ENCODE measurements at regions not wholly inside any gene's neighbourhood (a gene's known extent, or its start where the extent isn't known, plus 50 kb on each side); places are given as distances from the start of the nearest gene placed in this dataset.
"Not testable (repeated sequence)": the region's sequence is repeated elsewhere in the genome, so short reads cannot be mapped to it uniquely, and the experiment has no call there.

- DNase-seq, result no peak
Measured at GRCh38 chr5:135279328-135279727, 119.7 kb downstream of the MACROH2A1 start.

DNA sequence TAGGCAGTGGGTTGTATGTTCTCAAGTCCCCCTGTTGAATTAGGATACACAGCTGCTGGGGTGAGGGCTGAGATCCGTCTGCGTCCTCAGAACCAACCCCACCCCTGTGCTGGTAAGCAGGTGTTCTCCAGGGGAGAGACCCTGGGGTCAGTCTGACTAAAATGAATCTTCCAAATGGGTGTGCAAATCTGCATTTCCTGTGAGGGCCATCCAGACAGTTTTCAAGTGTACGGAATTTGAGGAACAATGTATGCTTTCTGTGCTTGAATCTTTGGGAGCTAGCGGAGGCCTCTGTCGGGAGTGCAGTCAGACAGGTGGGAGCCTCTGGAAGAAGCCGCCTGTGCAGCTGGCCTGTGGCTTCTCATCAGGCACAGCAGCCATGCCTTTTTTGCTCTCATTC is 122.9 kb downstream of the MACROH2A1 start:
- no peak for DNase-seq

GRCh38 chr5:135273212-135273611 is 125.8 kb downstream of the MACROH2A1 start:
- DNase-seq, result no peak

- no peak for DNase-seq
Measured at GRCh38 chr5:135272311-135272805, 126.7 kb downstream of the MACROH2A1 start.

DNA sequence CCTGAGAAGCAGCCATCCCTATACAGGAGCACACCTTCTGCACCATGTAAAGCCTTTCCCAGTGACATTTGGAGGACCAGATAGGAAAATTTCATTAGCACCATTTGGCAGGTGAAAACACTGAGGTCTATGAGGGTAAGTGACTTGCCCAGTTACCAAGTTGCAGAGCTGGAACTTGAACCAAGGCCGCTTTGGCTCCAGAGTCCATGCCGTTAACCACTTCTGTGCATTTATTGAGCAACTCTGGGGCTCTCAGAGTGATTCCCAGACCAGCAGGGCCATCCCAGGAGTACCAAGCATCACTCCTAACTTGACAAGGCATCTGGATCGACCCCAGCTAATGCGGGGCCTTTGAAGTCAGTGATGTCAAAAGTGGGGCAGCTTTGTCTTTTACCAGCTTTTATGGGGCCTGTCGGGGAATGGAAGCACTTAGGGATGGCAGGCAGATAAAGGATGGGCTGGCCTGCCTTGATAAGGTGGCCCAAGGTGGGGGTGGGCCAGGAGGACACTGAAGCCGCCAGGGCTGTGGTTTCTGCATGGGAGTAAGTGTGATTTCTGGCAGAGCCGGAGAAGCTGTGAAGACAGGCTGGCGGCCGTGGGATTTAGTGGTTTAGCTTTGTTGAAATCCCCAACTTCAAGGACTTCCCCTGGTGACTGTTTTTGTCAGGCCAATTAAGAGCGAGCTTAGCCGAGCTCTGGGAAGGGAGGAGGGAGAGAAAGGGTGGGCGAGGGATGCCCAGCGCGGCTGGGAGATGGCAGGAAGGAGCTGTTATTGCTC is 127.3 kb downstream of the MACROH2A1 start:
- DNase-seq, result no peak

GRCh38 chr5:135269931-135270421 is 129.1 kb downstream of the MACROH2A1 start:
- no peak for DNase-seq

DNA sequence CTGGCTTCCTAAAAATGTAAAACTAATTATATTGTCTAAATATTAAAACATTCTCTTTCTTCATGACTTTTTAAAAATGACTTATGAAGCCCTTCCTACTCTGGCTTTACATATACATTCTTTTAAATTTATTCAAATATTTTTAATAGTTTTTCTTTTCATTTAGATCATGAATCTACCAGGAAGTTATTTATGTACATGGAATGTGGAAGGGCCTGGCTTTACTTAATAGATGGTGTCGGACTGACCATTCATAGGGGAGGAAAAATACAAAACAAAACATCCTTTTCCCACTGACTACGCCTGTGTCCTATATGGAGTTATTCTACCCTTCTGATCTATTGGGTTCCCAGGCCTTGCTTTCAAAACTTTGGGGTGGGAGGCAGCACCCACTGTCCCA is 129.8 kb downstream of the MACROH2A1 start:
- DNase-seq, result no peak

- DNase-seq, result no peak
Measured at GRCh38 chr5:135266975-135267374, 132.1 kb downstream of the MACROH2A1 start.

- no peak for DNase-seq
Measured at GRCh38 chr5:135266303-135266635, 132.8 kb downstream of the MACROH2A1 start.

DNA sequence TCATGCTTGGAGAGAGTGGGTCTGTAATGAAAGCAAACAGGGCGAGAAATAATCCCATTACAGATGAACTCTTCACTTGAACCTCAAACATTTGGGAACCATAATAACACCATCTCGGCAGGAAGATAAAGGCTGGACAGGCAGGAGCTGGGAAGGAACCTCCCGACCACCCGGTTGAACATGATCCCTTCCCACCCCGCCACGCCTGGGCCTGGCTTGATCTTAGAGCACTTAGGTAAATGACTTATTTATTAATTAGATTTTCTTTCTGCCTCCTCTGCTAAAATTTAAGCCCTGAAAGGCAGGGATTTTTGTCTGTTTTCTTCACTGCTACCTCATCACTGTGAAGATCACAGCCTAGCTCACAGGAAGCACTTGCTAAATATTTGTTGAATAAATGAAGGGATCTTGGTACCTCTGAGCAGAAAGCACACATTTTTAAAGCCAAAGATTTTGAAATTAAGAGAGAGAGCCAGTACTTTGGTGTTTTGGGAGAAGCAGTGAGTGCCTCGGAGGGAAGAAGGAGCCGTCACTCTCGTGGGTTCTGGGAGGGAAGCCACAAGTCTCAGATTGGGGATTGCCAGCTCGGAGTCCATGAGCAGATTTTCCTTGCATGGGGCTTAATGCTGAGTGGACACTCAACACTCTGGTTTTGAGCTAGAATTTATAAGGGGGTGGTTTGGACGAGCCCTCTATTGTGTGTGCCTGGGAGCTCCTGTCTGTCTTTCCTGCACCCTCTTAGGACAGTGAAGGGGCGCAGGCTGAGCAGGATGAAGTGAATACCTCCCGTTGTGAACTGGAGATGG is 133.3 kb downstream of the MACROH2A1 start:
- DNase-seq, result no peak

DNA sequence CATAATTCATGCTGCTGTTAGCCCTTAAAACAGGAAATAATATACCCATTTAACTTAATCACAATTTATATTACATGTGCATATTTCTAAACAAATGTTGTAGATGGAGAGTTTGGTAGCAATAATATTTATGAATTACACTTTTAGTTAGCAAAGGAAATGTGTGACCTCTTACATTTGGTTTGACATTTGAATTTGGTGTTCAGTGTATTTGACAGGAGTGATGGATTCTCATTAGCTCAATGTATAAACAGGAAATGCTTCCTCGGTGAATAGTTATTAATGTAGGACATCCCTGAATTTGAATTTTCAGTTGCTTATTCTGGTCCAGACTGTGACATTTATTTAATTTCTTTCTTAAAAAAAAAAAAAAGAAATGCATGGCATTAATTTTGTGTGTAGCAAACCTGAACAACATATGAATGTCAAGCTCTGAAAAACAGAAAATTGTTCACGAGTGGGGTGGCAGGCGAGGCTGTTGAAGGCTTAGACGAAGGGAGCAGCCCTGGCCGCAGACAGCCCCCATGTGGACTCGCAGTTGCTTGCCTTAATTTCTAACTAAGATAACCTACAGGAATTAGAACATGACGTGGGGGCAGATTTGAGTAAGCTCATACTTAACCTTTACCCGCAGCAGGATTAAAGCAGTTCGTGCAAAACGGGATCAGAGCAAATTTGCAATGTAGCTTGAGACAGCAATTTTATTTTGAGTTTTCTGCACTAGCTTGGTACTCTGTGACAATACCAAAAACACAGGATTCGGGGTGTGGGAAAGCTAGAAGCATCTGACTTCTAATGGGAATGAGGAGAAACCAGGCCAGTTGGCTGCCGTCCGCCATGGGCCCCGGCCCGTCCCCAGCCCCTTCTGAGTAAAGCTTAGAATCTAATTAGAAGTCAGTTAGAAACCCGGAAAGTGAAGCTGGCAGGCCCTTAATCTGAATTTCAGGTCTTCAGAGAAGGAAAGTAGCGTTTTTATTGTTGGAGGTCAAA is 134.3 kb downstream of the MACROH2A1 start:
- DNase-seq, result no peak

- no peak for DNase-seq
Measured at GRCh38 chr5:135263022-135263668, 135.9 kb downstream of the MACROH2A1 start.

GRCh38 chr5:135262364-135262763 is 136.7 kb downstream of the MACROH2A1 start:
- DNase-seq, result no peak

- not testable (repeated sequence) for DNase-seq
Measured at GRCh38 chr5:135260108-135260507, 138.9 kb downstream of the MACROH2A1 start.

DNA sequence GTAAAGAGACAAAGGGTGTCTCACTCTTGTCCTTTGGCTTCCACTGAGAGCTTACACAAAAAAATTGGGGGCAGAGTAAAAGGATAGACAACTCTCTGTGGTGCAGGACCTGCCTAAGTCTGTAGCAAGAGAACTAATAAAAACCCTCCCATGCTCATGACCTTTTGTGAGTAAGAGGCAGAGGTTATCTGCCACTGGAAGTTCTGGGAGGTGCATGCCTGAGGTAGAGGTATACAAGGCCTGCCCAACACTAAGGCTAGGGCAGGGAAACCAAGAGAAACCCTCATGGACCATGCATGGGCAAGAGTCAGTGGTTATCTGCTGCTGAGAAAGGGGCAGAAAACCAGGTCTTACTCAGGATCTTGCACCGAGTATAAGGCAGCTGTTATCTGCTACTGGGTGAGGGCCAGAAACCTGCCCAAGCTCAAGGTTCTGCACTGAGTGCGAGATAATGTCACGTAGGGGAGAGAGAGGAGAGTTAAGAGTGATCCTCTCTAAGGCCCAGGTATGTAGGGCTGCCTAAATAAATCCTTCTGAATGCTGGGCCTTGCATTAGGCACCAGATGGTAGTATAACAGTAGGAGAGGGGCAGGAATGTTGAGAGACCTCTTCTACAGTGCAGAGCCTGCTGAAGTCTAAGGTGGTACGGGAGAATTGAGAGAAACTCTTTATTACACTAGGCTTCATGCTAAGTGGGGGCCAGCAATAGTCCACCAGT is 143.4 kb downstream of the MACROH2A1 start:
- DNase-seq, result no peak

DNA sequence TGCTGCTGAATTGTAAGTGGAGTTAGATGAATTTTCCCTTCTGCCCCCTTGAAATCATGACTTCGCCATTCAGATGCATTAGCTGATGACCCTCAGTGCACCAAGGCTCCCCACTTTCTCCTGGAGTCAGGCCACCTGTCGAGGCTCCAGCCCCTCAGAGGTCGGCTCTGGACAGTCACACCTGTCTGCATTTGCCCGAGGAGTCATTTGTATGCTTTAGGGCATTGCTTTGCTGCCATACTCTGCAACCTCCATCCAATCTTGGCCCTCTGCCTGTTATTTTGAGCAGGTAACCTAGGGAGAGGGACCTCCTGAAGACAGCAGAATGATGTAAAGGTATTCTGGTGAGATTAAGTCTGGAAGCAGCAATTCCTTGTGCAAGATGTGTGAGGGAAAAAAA is 144.8 kb downstream of the MACROH2A1 start:
- DNase-seq, result no peak

DNA sequence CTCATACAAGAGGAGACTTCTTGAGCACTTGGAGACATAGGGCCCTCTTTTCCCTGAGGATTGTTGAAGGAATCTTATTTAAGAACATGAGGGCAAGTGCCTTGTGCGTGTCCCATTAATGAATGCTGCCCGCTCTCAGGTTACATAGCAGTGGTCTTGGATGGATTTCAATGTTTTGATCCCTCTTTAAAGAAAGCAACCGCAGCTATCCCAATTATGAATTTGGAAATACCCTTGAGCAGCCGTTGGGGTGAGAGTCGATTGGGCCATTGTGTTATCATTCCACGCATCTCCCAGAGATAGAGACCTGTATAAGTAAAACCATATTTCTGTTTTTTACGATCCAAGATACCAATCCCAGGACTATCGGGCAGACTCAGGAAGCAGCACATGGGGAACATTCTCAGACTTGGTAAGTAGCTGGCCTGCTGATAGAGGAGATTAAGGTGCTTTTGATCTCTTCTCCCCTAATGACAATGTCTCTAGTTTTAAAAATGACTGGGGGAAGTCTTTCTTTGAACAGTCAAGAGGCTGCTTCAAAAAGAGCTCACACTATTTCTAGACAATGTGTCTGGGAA is 145.3 kb downstream of the MACROH2A1 start:
- DNase-seq, result no peak

DNA sequence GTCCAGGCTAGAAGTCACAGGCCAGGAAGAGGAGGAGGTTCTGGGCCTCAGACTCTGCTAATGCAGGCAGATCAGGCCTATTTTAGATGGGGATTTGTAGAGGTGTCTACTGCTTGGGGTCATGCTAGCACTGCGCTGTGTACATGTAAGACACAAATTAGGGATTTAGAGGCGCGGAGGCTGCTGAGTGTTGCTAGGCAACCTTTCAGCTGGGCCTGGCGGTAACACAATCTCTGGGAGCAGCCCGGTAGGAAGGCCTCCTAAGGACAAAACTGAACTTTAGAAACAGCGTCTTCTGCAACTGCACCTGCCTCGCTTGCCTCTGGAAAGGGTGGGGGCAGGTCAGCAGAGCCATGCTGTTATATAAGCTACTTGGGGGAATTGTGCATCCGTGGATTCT is 147.9 kb downstream of the MACROH2A1 start:
- DNase-seq, result no peak

GRCh38 chr5:135250671-135251070 is 148.4 kb downstream of the MACROH2A1 start:
- no peak for DNase-seq

GRCh38 chr5:135249658-135250057 is 149.4 kb downstream of the MACROH2A1 start:
- DNase-seq, result no peak

DNA sequence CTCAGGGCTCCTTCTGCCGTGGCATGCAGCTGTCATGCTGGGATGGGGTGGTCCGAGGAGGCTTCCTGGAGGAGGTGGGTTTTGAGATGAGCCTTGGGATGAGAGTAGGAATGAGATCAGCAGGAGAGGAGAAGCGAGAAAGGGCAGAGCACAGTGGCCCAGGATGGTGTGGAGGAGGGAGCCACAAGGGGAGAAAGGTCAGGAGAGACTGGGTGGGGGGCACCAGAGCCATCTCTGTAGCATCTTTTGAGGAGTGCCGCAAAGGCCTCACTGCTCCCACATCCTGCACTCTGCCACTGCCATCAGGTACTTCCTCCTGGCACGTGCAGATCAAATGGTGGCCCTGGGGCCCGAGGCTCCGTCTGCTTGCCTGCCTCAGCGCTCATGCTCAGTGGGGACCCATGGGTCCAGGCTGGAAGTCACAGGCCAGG is 150.2 kb downstream of the MACROH2A1 start:
- DNase-seq, result no peak
